Common myeloid progenitor, CD34-positive (primary cell): ENCODE measurements at regions not wholly inside any gene's neighbourhood (a gene's known extent, or its start where the extent isn't known, plus 50 kb on each side); places are given as distances from the start of the nearest gene placed in this dataset.

ENCODE experiments used
- CTCF ChIA-PET: fragments of 350-600 bp; sonication (Branson Sonifier 250); formaldehyde crosslinking; loops from one replicate; lab custom pipeline; 2021; ENCODE audit warnings: antibody characterized with exemption; lab: Charles Lee
- POLR2A ChIA-PET: fragments of 350-600 bp; sonication (Branson Sonifier 250); formaldehyde crosslinking; loops from one replicate; lab custom pipeline; 2021; ENCODE audit warnings: antibody characterized with exemption; lab: Charles Lee
- DNase-seq, 3 donors: peaks; one replicate each; pipeline versions ENCODE4 v3.0.0 to v3.0.0-alpha.2; 2013
- H3K27ac ChIP-seq, 2 experiments: 1 replicate in 1 of 2; 2 replicates in 1 of 2; pipeline ENCODE4 v1.7.0; 2013; ENCODE audit warnings: inconsistent platforms in 2 of 2, low read length in 2 of 2, mild to moderate bottlenecking in 2 of 2, low read depth in 1 of 2, moderate library complexity in 1 of 2; ENCODE audit not compliant: severe bottlenecking in 2 of 2, insufficient read depth in 1 of 2, poor library complexity in 1 of 2
- H3K27me3 ChIP-seq, 5 experiments: replicated peaks in 2 of 5; 1 replicate in 3 of 5; 2 replicates in 2 of 5; pipeline versions ENCODE4 v1.6.1 to v1.7.0; 2013; ENCODE audit warnings: low read length in 4 of 5, mild to moderate bottlenecking in 2 of 5, moderate library complexity in 2 of 5, inconsistent platforms in 1 of 5; ENCODE audit not compliant: insufficient read depth in 5 of 5, control insufficient read depth in 4 of 5
- H3K36me3 ChIP-seq, 4 experiments: 1 replicate in 2 of 4; 2 replicates in 2 of 4; pipeline versions ENCODE4 v1.6.1 to v1.7.0; 2013; ENCODE audit warnings: low read length in 3 of 4, control low read depth in 1 of 4, mild to moderate bottlenecking in 1 of 4; ENCODE audit not compliant: control insufficient read depth in 4 of 4, insufficient read depth in 4 of 4
- H3K4me1 ChIP-seq, 4 experiments: 1 replicate in 3 of 4; 2 replicates in 1 of 4; pipeline versions ENCODE4 v1.6.1 to v1.7.1; 2013; ENCODE audit warnings: low read length in 3 of 4, mild to moderate bottlenecking in 3 of 4, control low read depth in 1 of 4, inconsistent platforms in 1 of 4, moderate library complexity in 1 of 4; ENCODE audit not compliant: control insufficient read depth in 4 of 4, insufficient read depth in 4 of 4; ENCODE audit errors: control extremely low read depth in 1 of 4
- H3K4me3 ChIP-seq, 7 experiments: 1 replicate in 4 of 7; 2 replicates in 3 of 7; pipeline versions ENCODE4 v1.5.1 to v1.7.0; 2013; ENCODE audit warnings: mild to moderate bottlenecking in 7 of 7, low read length in 6 of 7, moderate library complexity in 6 of 7, inconsistent platforms in 2 of 7, low read depth in 2 of 7, control low read depth in 1 of 7; ENCODE audit not compliant: insufficient read depth in 4 of 7, control insufficient read depth in 1 of 7; ENCODE audit errors: extremely low read depth in 1 of 7
- H3K9me3 ChIP-seq, 5 experiments: 1 replicate in 4 of 5; 2 replicates in 1 of 5; pipeline versions ENCODE4 v1.6.1 to v1.7.1; 2013; ENCODE audit warnings: low read length in 4 of 5, mild to moderate bottlenecking in 2 of 5, inconsistent platforms in 1 of 5, low read depth in 1 of 5, moderate library complexity in 1 of 5; ENCODE audit not compliant: control insufficient read depth in 4 of 5, insufficient read depth in 2 of 5; ENCODE audit errors: control extremely low read depth in 1 of 5
- WGBS: methylation state at CpG from one replicate; pipeline ENCODE4 v1.1.5; 2013; ENCODE audit not compliant: insufficient coverage; 5-methylcytosine and 5-hydroxymethylcytosine counted together

- DNase-seq: no peak
- H3K27me3 ChIP-seq: no peaks in the 10 kb centered on the region
- no peak overlapping the region for H3K4me3 ChIP-seq
- H3K36me3 ChIP-seq: no peaks in the 10 kb centered on the region
- 66% methylated on average over 2 of the region's 2 CpGs for WGBS
- ChIA-PET CTCF (no interaction called here), POLR2A (no interaction called here)
- no peaks in the 10 kb centered on the region for H3K4me1 ChIP-seq
- H3K9me3 ChIP-seq: no peaks in the 10 kb centered on the region
- no peak overlapping the region for H3K27ac ChIP-seq
Observed at GRCh38 chrX:85444613-85445012, 65.1 kb upstream of the POF1B start.
